Thyroid gland (tissue), 4 donors: ENCODE measurements at regions not wholly inside any gene's neighbourhood (a gene's known extent, or its start where the extent isn't known, plus 50 kb on each side); places are given as distances from the start of the nearest gene placed in this dataset.

Experiments
- DNase-seq, 2 donors: peaks; one replicate each; pipeline ENCODE4 v3.0.0-alpha.2; 2019
- H3K27ac ChIP-seq, 3 donors: fragments of 200-600 bp; sonication (generic); 1 replicate in 2 of 3; 2 replicates in 1 of 3; pipeline ENCODE4 v1.5.1; 2016 to 2019; ENCODE audit warnings: mild to moderate bottlenecking in 1 of 3, moderate library complexity in 1 of 3
- H3K27me3 ChIP-seq: fragments of 200-600 bp; sonication (generic); one replicate; pipeline ENCODE4 v1.5.1; 2019
- H3K36me3 ChIP-seq, 2 donors: fragments of 200-600 bp; sonication (generic); one replicate each; pipeline ENCODE4 v1.5.1; 2016 to 2019
- H3K4me1 ChIP-seq, 2 donors: fragments of 200-600 bp; sonication (generic); one replicate each; pipeline ENCODE4 v1.5.1; 2017 to 2019
- H3K4me3 ChIP-seq, 3 donors: fragments of 200-600 bp; sonication (generic); replicated peaks in 1 of 3; 1 replicate in 2 of 3; 2 replicates in 1 of 3; pipeline ENCODE4 v1.5.1; 2016; ENCODE audit warnings: mild to moderate bottlenecking in 1 of 3
- H3K9me3 ChIP-seq: fragments of 200-600 bp; sonication (generic); one replicate; pipeline ENCODE4 v1.5.1; 2017
- CTCF ChIP-seq, 6 experiments: fragments of 200-600 bp in 3 of 6; fragments of 450-650 bp in 3 of 6; sonication (generic) in 3 of 6; IDR thresholded peaks; one replicate each; pipeline ENCODE4 v1.5.1; 2016 to 2019; ENCODE audit warnings: antibody characterized with exemption in 6 of 6, mild to moderate bottlenecking in 2 of 6, inconsistent platforms in 1 of 6, moderate library complexity in 1 of 6
- POLR2A ChIP-seq, 2 donors: fragments of 450-650 bp; IDR thresholded peaks; one replicate each; pipeline ENCODE4 v1.6.1; 2017; ENCODE audit warnings: antibody characterized with exemption in 2 of 2, mild to moderate bottlenecking in 2 of 2, moderate library complexity in 1 of 2
- WGBS, 2 donors: methylation state at CpG; one replicate each; pipeline ENCODE4 v1.1.5; 2017; 5-methylcytosine and 5-hydroxymethylcytosine counted together
- intact Hi-C: fragments of 100-400 bp; cut with DNase I; formaldehyde crosslinking; loops from one replicate; pipeline ENCODE4 v1.15.1; 2023

- no peak for DNase-seq
- Histone ChIP-seq H3K4me3 (no peak overlapping the region), H3K36me3 (no peaks in the 10 kb centered on the region), H3K27me3 (no peaks in the 10 kb centered on the region), H3K27ac (no peak overlapping the region), H3K4me1 (no peaks in the 10 kb centered on the region), H3K9me3 (no peaks in the 10 kb centered on the region)
- no peak for TF ChIP-seq CTCF (IDR thresholded peaks at IDR 0.05)
- TF ChIP-seq POLR2A (IDR thresholded peaks at IDR 0.05) = no peak
- intact Hi-C loops = no loop called here
Measured at GRCh38 chr2:154549869-154550268, 148.6 kb upstream of the KCNJ3 start.

- Histone ChIP-seq H3K9me3 (no peaks in the 10 kb centered on the region), H3K36me3 (no peaks in the 10 kb centered on the region), H3K27ac (no peak overlapping the region), H3K4me3 (no peak overlapping the region), H3K4me1 (no peaks in the 10 kb centered on the region), H3K27me3 (no peaks in the 10 kb centered on the region)
- TF ChIP-seq POLR2A (IDR thresholded peaks at IDR 0.05) = no peak
- no peak for TF ChIP-seq CTCF (IDR thresholded peaks at IDR 0.05)
- intact Hi-C loops = no loop called here
- DNase-seq = no peak
Measured at GRCh38 chr2:154551649-154552048, 146.8 kb upstream of the KCNJ3 start.

- H3K36me3 ChIP-seq = no peaks in the 10 kb centered on the region
- TF ChIP-seq POLR2A (IDR thresholded peaks at IDR 0.05) = no peak
- no peak for TF ChIP-seq CTCF (IDR thresholded peaks at IDR 0.05)
- no peaks in the 10 kb centered on the region for H3K4me1 ChIP-seq
- intact Hi-C loops = no loop called here
- no peak overlapping the region for H3K27ac ChIP-seq
- H3K4me3 ChIP-seq = no peak overlapping the region
- DNase-seq = no peak
- H3K9me3 ChIP-seq = no peaks in the 10 kb centered on the region
- H3K27me3 ChIP-seq = no peaks in the 10 kb centered on the region
Measured at GRCh38 chr2:154554046-154554445, 144.4 kb upstream of the KCNJ3 start.

- Histone ChIP-seq H3K4me1 (no peaks in the 10 kb centered on the region), H3K27me3 (no peaks in the 10 kb centered on the region), H3K4me3 (no peak overlapping the region), H3K36me3 (no peaks in the 10 kb centered on the region), H3K9me3 (no peaks in the 10 kb centered on the region), H3K27ac (no peak overlapping the region)
- no peak for DNase-seq
- TF ChIP-seq CTCF (IDR thresholded peaks at IDR 0.05) = no peak
- no peak for TF ChIP-seq POLR2A (IDR thresholded peaks at IDR 0.05)
- intact Hi-C loops = no loop called here
- WGBS, 2 donors = 88 to 90% methylated on average over 1 of the region's 1 CpG
Measured at GRCh38 chr2:154555710-154556109, 142.8 kb upstream of the KCNJ3 start.

- no peak for DNase-seq
- no peaks in the 10 kb centered on the region for H3K9me3 ChIP-seq
- H3K27ac ChIP-seq = no peak overlapping the region
- intact Hi-C loops = no loop called here
- 47 to 54% methylated on average over 2 of the region's 2 CpGs for WGBS, 2 donors
- no peak overlapping the region for H3K4me3 ChIP-seq
- no peaks in the 10 kb centered on the region for H3K36me3 ChIP-seq
- no peak for TF ChIP-seq POLR2A (IDR thresholded peaks at IDR 0.05)
- TF ChIP-seq CTCF (IDR thresholded peaks at IDR 0.05) = no peak
- H3K4me1 ChIP-seq = no peaks in the 10 kb centered on the region
- H3K27me3 ChIP-seq = no peaks in the 10 kb centered on the region
Measured at GRCh38 chr2:154556146-154556545, 142.3 kb upstream of the KCNJ3 start.
